Natural killer cell (primary cell): ENCODE measurements at regions not wholly inside any gene's neighbourhood (a gene's known extent, or its start where the extent isn't known, plus 50 kb on each side); places are given as distances from the start of the nearest gene placed in this dataset.

Experiments
- ATAC-seq, 3 donors: fragments of 150-1000 bp in 2 of 3; fragments of 200-7000 bp in 1 of 3; cut with Tn5 transposase; 1 replicate in 1 of 3; 2 replicates in 2 of 3; pipeline ENCODE4 v1.10.0; 2021; ENCODE audit warnings: mild to moderate bottlenecking in 2 of 3, moderate library complexity in 2 of 3
- DNase-seq, 2 donors: peaks; one replicate each; pipeline versions ENCODE4 v3.0.0 to v3.0.0-alpha.2; 2013 to 2021; ENCODE audit warnings: mixed read lengths in 1 of 2
- H3K27ac ChIP-seq: one replicate; pipeline ENCODE4 v1.5.1; 2013; ENCODE audit warnings: mild to moderate bottlenecking, low read length
- H3K27me3 ChIP-seq: one replicate; pipeline ENCODE4 v1.6.1; 2013; ENCODE audit warnings: low read length; ENCODE audit not compliant: control insufficient read depth, insufficient read depth
- H3K36me3 ChIP-seq: one replicate; pipeline ENCODE4 v1.6.1; 2013; ENCODE audit warnings: low read length; ENCODE audit not compliant: control insufficient read depth, insufficient read depth
- H3K4me1 ChIP-seq: one replicate; pipeline ENCODE4 v1.6.1; 2013; ENCODE audit warnings: low read length; ENCODE audit not compliant: control insufficient read depth, insufficient read depth
- H3K4me3 ChIP-seq: one replicate; pipeline ENCODE4 v1.5.1; 2013; ENCODE audit warnings: low read length
- H3K9me3 ChIP-seq: one replicate; pipeline ENCODE4 v1.6.1; 2013; ENCODE audit warnings: low read length; ENCODE audit not compliant: control insufficient read depth, insufficient read depth
- H3K27ac Mint-ChIP-seq, 2 donors: one replicate each; pipeline ENCODE4 v1.8.0; 2022; ENCODE audit warnings: mild to moderate bottlenecking in 2 of 2, mixed read lengths in 2 of 2, moderate library complexity in 1 of 2
- H3K27me3 Mint-ChIP-seq, 2 donors: one replicate each; pipeline ENCODE4 v1.8.0; 2022; ENCODE audit warnings: low read depth in 2 of 2, mixed read lengths in 2 of 2
- H3K36me3 Mint-ChIP-seq: one replicate; pipeline ENCODE4 v1.8.0; 2022; ENCODE audit warnings: mixed read lengths
- H3K4me1 Mint-ChIP-seq, 2 donors: one replicate each; pipeline ENCODE4 v1.8.0; 2022; ENCODE audit warnings: mixed read lengths in 2 of 2
- H3K4me3 Mint-ChIP-seq: one replicate; pipeline ENCODE4 v1.8.0; 2022; ENCODE audit warnings: mild to moderate bottlenecking, moderate library complexity, mixed read lengths
- H3K9me3 Mint-ChIP-seq, 2 donors: one replicate each; pipeline ENCODE4 v1.8.0; 2022; ENCODE audit warnings: mixed read lengths in 2 of 2
- WGBS: methylation state at CpG from one replicate; pipeline ENCODE4 v1.1.7; 2013; ENCODE audit warnings: missing lambda C conversion rate; ENCODE audit not compliant: insufficient coverage; 5-methylcytosine and 5-hydroxymethylcytosine counted together
- intact Hi-C: fragments of 100-400 bp; cut with micrococcal nuclease; formaldehyde crosslinking; loops from one replicate; pipeline ENCODE4 v1.14.2; 2022
- TF ChIP-seq, protein P1 (sequence below): fragments of 200-600 bp; IDR thresholded peaks from one replicate; pipeline ENCODE4 v1.8.0; 2022; ENCODE audit warnings: antibody characterized with exemption

DNA sequence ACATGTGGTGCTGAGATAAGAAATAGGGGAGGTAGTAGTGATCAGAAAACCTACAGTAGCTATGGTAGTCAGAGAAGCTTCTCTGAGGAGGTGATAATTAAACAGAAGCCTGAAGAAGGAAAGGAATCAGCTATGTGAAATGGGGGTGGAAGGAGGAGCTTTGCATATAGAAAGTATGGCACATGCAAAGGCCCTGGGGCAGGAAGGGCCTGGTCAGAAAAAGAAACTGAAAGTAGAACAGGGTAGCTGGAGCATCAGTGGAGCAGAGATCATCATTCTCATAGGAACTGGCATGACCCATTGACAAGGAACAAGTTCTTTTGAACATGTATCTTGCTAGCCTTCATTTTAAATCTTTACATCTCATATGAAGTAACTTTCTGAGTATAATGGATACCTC lies 80.7 kb upstream of the ADRA1B start:
- no peaks in the 10 kb centered on the region for H3K36me3 ChIP-seq
- H3K4me1 Mint-ChIP-seq = no peaks in the 10 kb centered on the region
- no peak overlapping the region for H3K27ac ChIP-seq
- H3K27me3 ChIP-seq = no peaks in the 10 kb centered on the region
- no peaks in the 10 kb centered on the region for H3K36me3 Mint-ChIP-seq
- intact Hi-C loops = no loop called here
- ATAC-seq (no peak), DNase-seq (no peak)
- no peaks in the 10 kb centered on the region for H3K9me3 ChIP-seq
- peaks cover 3 to 4% of the 10 kb centered on the region in 2 donors for H3K9me3 Mint-ChIP-seq
- TF ChIP-seq, protein P1, sequence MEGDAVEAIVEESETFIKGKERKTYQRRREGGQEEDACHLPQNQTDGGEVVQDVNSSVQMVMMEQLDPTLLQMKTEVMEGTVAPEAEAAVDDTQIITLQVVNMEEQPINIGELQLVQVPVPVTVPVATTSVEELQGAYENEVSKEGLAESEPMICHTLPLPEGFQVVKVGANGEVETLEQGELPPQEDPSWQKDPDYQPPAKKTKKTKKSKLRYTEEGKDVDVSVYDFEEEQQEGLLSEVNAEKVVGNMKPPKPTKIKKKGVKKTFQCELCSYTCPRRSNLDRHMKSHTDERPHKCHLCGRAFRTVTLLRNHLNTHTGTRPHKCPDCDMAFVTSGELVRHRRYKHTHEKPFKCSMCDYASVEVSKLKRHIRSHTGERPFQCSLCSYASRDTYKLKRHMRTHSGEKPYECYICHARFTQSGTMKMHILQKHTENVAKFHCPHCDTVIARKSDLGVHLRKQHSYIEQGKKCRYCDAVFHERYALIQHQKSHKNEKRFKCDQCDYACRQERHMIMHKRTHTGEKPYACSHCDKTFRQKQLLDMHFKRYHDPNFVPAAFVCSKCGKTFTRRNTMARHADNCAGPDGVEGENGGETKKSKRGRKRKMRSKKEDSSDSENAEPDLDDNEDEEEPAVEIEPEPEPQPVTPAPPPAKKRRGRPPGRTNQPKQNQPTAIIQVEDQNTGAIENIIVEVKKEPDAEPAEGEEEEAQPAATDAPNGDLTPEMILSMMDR = no peak
- no peak overlapping the region for H3K4me3 Mint-ChIP-seq
- no peak overlapping the region for H3K4me3 ChIP-seq
- H3K4me1 ChIP-seq = no peaks in the 10 kb centered on the region
- no peak overlapping the region for H3K27ac Mint-ChIP-seq
- H3K27me3 Mint-ChIP-seq = peaks cover 11 to 24% of the 10 kb centered on the region in 2 donors

DNA sequence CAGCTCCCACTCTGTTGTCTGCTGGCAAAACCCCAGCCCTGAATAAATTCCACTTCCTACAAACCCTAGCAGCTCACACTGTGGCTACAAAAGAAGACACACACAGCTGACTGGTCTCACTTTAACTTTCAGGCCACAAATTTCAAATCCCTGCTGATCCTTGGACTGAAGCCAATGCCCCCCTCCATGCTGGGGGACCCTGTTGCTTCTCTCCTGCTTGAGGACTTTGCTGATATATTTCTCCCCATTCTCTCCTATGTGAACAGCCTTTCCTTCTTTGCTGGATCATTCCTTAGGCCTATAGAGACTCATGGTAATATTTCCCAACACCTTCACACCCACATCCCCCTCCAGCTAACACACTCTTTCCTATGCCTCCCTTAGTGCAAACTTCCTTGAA lies 79.6 kb upstream of the ADRA1B start:
- Histone ChIP-seq H3K4me1 (no peaks in the 10 kb centered on the region), H3K9me3 (no peaks in the 10 kb centered on the region), H3K27ac (no peak overlapping the region), H3K36me3 (no peaks in the 10 kb centered on the region), H3K4me3 (no peak overlapping the region), H3K27me3 (no peaks in the 10 kb centered on the region)
- DNase-seq (no peak), ATAC-seq (no peak)
- Mint-ChIP-seq H3K4me3 (no peak overlapping the region), H3K27me3 (peaks cover 11 to 29% of the 10 kb centered on the region in 2 donors), H3K36me3 (no peaks in the 10 kb centered on the region), H3K27ac (no peak overlapping the region), H3K9me3 (peaks cover 3 to 4% of the 10 kb centered on the region in 2 donors), H3K4me1 (no peaks in the 10 kb centered on the region)
- TF ChIP-seq, protein P1 = no peak
- intact Hi-C loops = no loop called here

DNA sequence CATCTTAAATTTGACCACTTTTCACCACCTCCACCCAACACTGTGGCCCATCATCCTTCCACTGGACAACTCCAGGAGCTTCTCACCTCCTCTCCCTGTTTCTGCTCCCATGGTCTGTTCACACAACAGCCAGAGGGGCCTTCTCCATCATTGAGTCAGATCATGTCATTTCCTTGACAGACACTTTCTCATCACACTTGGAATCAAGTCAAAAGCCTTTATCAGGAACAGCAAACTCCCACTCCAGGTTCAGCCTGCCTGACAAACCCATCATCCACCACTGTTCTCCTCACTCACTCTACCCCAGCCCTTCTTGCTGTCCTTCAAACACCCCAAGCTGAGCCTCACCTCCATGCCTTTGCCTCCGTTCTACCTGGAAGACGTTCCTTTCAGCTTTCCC lies 78.4 kb upstream of the ADRA1B start:
- Histone ChIP-seq H3K27ac (no peak overlapping the region), H3K4me3 (no peak overlapping the region), H3K9me3 (no peaks in the 10 kb centered on the region), H3K4me1 (no peaks in the 10 kb centered on the region), H3K27me3 (no peaks in the 10 kb centered on the region), H3K36me3 (no peaks in the 10 kb centered on the region)
- no peak for DNase-seq
- H3K27me3 Mint-ChIP-seq = peaks cover 8 to 29% of the 10 kb centered on the region in 2 donors
- no peaks in the 10 kb centered on the region for H3K4me1 Mint-ChIP-seq
- H3K4me3 Mint-ChIP-seq = no peak overlapping the region
- peaks cover 3 to 4% of the 10 kb centered on the region in 2 donors for H3K9me3 Mint-ChIP-seq
- H3K36me3 Mint-ChIP-seq = no peaks in the 10 kb centered on the region
- ATAC-seq = no peak
- H3K27ac Mint-ChIP-seq = no peak overlapping the region
- 89% methylated on average over 2 of the region's 2 CpGs for WGBS
- intact Hi-C loops = no loop called here
- TF ChIP-seq, protein P1 = no peak

DNA sequence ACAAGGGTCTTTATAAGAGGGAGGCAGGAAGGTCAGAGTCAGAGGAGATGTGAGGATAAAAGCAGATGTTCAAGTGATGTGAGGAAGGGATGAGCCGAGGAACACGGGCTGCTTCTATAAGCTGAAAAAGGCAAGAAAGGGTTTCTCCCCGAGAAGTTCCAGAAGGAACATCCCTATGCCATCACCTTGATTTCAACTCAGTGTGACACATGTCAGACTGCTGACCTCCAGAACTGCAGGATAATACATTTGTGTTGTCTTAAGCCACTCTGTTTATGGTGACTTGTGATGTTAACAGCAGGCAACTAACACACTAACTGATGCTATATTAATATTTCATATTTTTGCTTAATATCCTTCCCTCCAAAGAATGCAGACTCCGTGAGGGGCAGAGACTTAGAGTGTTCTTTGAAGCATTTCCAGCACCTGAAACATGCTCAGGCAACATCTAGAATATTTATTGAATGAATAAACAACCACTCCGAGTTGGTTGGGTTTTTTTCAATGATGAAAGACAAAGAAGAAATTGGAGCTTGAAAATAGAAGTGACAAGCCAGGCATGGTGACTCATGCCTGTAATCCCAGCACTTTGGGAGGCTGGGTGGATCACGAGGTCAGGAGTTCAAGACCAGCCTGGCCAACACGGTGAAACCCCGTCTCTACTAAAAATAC lies 77.6 kb upstream of the ADRA1B start:
- Mint-ChIP-seq H3K27ac (no peak overlapping the region), H3K4me1 (no peaks in the 10 kb centered on the region), H3K9me3 (peaks cover 3 to 4% of the 10 kb centered on the region in 2 donors), H3K27me3 (peaks cover 6 to 25% of the 10 kb centered on the region in 2 donors), H3K4me3 (no peak overlapping the region), H3K36me3 (no peaks in the 10 kb centered on the region)
- Histone ChIP-seq H3K9me3 (no peaks in the 10 kb centered on the region), H3K4me3 (no peak overlapping the region), H3K27ac (no peak overlapping the region), H3K4me1 (no peaks in the 10 kb centered on the region), H3K27me3 (no peaks in the 10 kb centered on the region), H3K36me3 (no peaks in the 10 kb centered on the region)
- WGBS = 88% methylated on average over 8 of the region's 8 CpGs
- DNase-seq (no peak), ATAC-seq (no peak)
- intact Hi-C loops = no loop called here
- TF ChIP-seq, protein P1 = no peak
